ENCODE measurements at regions not wholly inside any gene's neighbourhood (a gene's known extent, or its start where the extent isn't known, plus 50 kb on each side); places are given as distances from the start of the nearest gene placed in this dataset.

GRCh38 chr22:19622061-19622441 lies 92.3 kb upstream of the SEPTIN5 start:
- in situ Hi-C loops (cut with MboI; ENCODE audit: low sequenced_read_pairs, unreplicated experiment): no loop called here
- DNase-seq (ENCODE audit: low spot score): peak; percentile 60
- TF ChIP-seq CTCF (IDR thresholded peaks at IDR 0.05; ENCODE audit: borderline replicate concordance, control extremely low read depth, extremely low read depth, insufficient read depth, missing control alignments): no peak

- TF ChIP-seq CTCF (IDR thresholded peaks at IDR 0.05; ENCODE audit: borderline replicate concordance, control extremely low read depth, extremely low read depth, insufficient read depth, missing control alignments): no peak
- in situ Hi-C loops (cut with MboI; ENCODE audit: low sequenced_read_pairs, unreplicated experiment): loop anchor here (25.0 kb wide), 1 partner anchor 363 kb away; no protein-coding TSS in a partner anchor
- no peak for DNase-seq (ENCODE audit: low spot score)
These were observed 88.8 kb upstream of the SEPTIN5 start for GRCh38 chr22:19625331-19626041.

- no peak for TF ChIP-seq CTCF (IDR thresholded peaks at IDR 0.05; ENCODE audit: borderline replicate concordance, control extremely low read depth, extremely low read depth, insufficient read depth, missing control alignments)
- in situ Hi-C loops (cut with MboI; ENCODE audit: low sequenced_read_pairs, unreplicated experiment): loop anchor here (25.0 kb wide), 1 partner anchor 364 kb away; no protein-coding TSS in a partner anchor
- no peak for DNase-seq (ENCODE audit: low spot score)
These were observed 88.2 kb upstream of the SEPTIN5 start for GRCh38 chr22:19626042-19626587.

GRCh38 chr22:19626666-19627065 lies 87.6 kb upstream of the SEPTIN5 start:
- in situ Hi-C loops (cut with MboI; ENCODE audit: low sequenced_read_pairs, unreplicated experiment): loop anchor here (25.0 kb wide), 1 partner anchor 364 kb away; no protein-coding TSS in a partner anchor
- no peak for DNase-seq (ENCODE audit: low spot score)
- no peak for TF ChIP-seq CTCF (IDR thresholded peaks at IDR 0.05; ENCODE audit: borderline replicate concordance, control extremely low read depth, extremely low read depth, insufficient read depth, missing control alignments)

- in situ Hi-C loops (cut with MboI; ENCODE audit: low sequenced_read_pairs, unreplicated experiment): loop anchor here (25.0 kb wide), 1 partner anchor 366 kb away; no protein-coding TSS in a partner anchor
- no peak for TF ChIP-seq CTCF (IDR thresholded peaks at IDR 0.05; ENCODE audit: borderline replicate concordance, control extremely low read depth, extremely low read depth, insufficient read depth, missing control alignments)
- DNase-seq (ENCODE audit: low spot score): no peak
These were observed 86.1 kb upstream of the SEPTIN5 start for GRCh38 chr22:19628038-19628776.

- DNase-seq (ENCODE audit: low spot score): no peak
- in situ Hi-C loops (cut with MboI; ENCODE audit: low sequenced_read_pairs, unreplicated experiment): loop anchor here (25.0 kb wide), 1 partner anchor 367 kb away; no protein-coding TSS in a partner anchor
- no peak for TF ChIP-seq CTCF (IDR thresholded peaks at IDR 0.05; ENCODE audit: borderline replicate concordance, control extremely low read depth, extremely low read depth, insufficient read depth, missing control alignments)
These were observed 85.0 kb upstream of the SEPTIN5 start for GRCh38 chr22:19629331-19629719.

All from GM13976 (cell line).